ENCODE measurements at regions not wholly inside any gene's neighbourhood (a gene's known extent, or its start where the extent isn't known, plus 50 kb on each side); places are given as distances from the start of the nearest gene placed in this dataset.
A peak's percentile ranks its signal among the peaks of the same experiment; 100 is the strongest.
"Not testable (repeated sequence)": the region's sequence is repeated elsewhere in the genome, so short reads cannot be mapped to it uniquely, and the experiment has no call there.

GRCh38 chr13:101003566-101003965, 329.0 kb upstream of the TMTC4 start:
- no peak for DNase-seq

GRCh38 chr13:100989392-100989791, 314.8 kb upstream of the TMTC4 start:
- DNase-seq = peak; percentile 86

- peak; percentile 64 for DNase-seq
Measured at GRCh38 chr13:100988921-100989320, 314.3 kb upstream of the TMTC4 start.

GRCh38 chr13:100987948-100988347, 313.4 kb upstream of the TMTC4 start:
- peak; percentile 57 for DNase-seq

- no peak for DNase-seq
Measured at GRCh38 chr13:100986571-100986970, 312.0 kb upstream of the TMTC4 start.

- DNase-seq = peak; percentile 47
Measured at GRCh38 chr13:100984085-100984705, 309.6 kb upstream of the TMTC4 start.

- peak; percentile 62 for DNase-seq
Measured at GRCh38 chr13:100983111-100983510, 308.5 kb upstream of the TMTC4 start.

- no peak for DNase-seq
Measured at GRCh38 chr13:100980171-100980570, 305.6 kb upstream of the TMTC4 start.

GRCh38 chr13:100977841-100978240, 303.2 kb upstream of the TMTC4 start:
- DNase-seq = no peak

- no peak for DNase-seq
Measured at GRCh38 chr13:100976993-100977392, 302.4 kb upstream of the TMTC4 start.

- not testable (repeated sequence) for DNase-seq
Measured at GRCh38 chr13:100975666-100976065, 301.1 kb upstream of the TMTC4 start.

GRCh38 chr13:100962585-100962984, 288.0 kb upstream of the TMTC4 start:
- DNase-seq = no peak

GRCh38 chr13:100961186-100961585, 286.6 kb upstream of the TMTC4 start:
- DNase-seq = no peak

GRCh38 chr13:100958831-100959230, 284.2 kb upstream of the TMTC4 start:
- no peak for DNase-seq

- no peak for DNase-seq
Measured at GRCh38 chr13:100957741-100958140, 283.1 kb upstream of the TMTC4 start.

GRCh38 chr13:100954430-100955305, 280.1 kb upstream of the TMTC4 start:
- DNase-seq = peak; percentile 60

GRCh38 chr13:100951016-100951415, 276.4 kb upstream of the TMTC4 start:
- DNase-seq = no peak

GRCh38 chr13:100948937-100949336, 274.3 kb upstream of the TMTC4 start:
- not testable (repeated sequence) for DNase-seq

- no peak for DNase-seq
Measured at GRCh38 chr13:100946588-100946987, 272.0 kb upstream of the TMTC4 start.

- no peak for DNase-seq
Measured at GRCh38 chr13:100944791-100945345, 270.3 kb upstream of the TMTC4 start.

- DNase-seq = no peak
Measured at GRCh38 chr13:100942742-100943141, 268.1 kb upstream of the TMTC4 start.

- DNase-seq = peak; percentile 67
Measured at GRCh38 chr13:100941377-100942368, 267.1 kb upstream of the TMTC4 start.

- DNase-seq = peak; percentile 51
Measured at GRCh38 chr13:100940658-100941057, 266.1 kb upstream of the TMTC4 start.
